DOHH2 (cell line): ENCODE measurements at regions not wholly inside any gene's neighbourhood (a gene's known extent, or its start where the extent isn't known, plus 50 kb on each side); places are given as distances from the start of the nearest gene placed in this dataset.

Source experiments
- H3F3A ChIP-seq: fragments of 200-600 bp; sonication (generic), shearing (Covaris generic); 2 replicates; pipeline ENCODE4 v1.6.0; 2016; ENCODE audit warnings: antibody characterized with exemption, mild to moderate bottlenecking; ENCODE audit not compliant: control insufficient read depth, insufficient read depth
- H3K27ac ChIP-seq: fragments of 200-600 bp; sonication (generic); 2 replicates; pipeline ENCODE4 v1.5.1; 2014; ENCODE audit warnings: low read depth, mild to moderate bottlenecking, low read length, moderate library complexity
- H3K27me3 ChIP-seq: fragments of 200-600 bp; sonication (generic); 2 replicates; pipeline ENCODE4 v1.6.1; 2014; ENCODE audit warnings: mild to moderate bottlenecking, low read length, mixed read lengths; ENCODE audit not compliant: control insufficient read depth
- H3K36me3 ChIP-seq: fragments of 200-600 bp; sonication (generic); 2 replicates; pipeline ENCODE4 v1.6.1; 2014; ENCODE audit warnings: mild to moderate bottlenecking, low read length, moderate library complexity, mixed read lengths; ENCODE audit not compliant: control insufficient read depth
- H3K4me1 ChIP-seq: fragments of 200-600 bp; sonication (generic); 2 replicates; pipeline ENCODE4 v1.6.1; 2014; ENCODE audit warnings: mild to moderate bottlenecking, low read length, mixed read lengths; ENCODE audit not compliant: control insufficient read depth
- H3K4me2 ChIP-seq: fragments of 200-600 bp; sonication (generic); 2 replicates; pipeline ENCODE4 v1.6.0; 2014; ENCODE audit warnings: mild to moderate bottlenecking, low read length, moderate library complexity
- H3K4me3 ChIP-seq: fragments of 200-600 bp; sonication (generic); 2 replicates; pipeline ENCODE4 v1.5.1; 2014; ENCODE audit warnings: mild to moderate bottlenecking, low read length, mixed read lengths
- H3K79me2 ChIP-seq: fragments of 200-600 bp; sonication (generic); 2 replicates; pipeline ENCODE4 v1.6.1; 2014; ENCODE audit warnings: mild to moderate bottlenecking, low read length, mixed read lengths; ENCODE audit not compliant: control insufficient read depth
- H3K9me2 ChIP-seq: fragments of 200-600 bp; sonication (generic); replicated peaks from 2 replicates; pipeline ENCODE4 v1.6.1; 2014; ENCODE audit warnings: mild to moderate bottlenecking, low read length, mixed read lengths; ENCODE audit not compliant: control insufficient read depth
- H3K9me3 ChIP-seq: fragments of 200-600 bp; sonication (generic); 2 replicates; pipeline ENCODE4 v1.6.1; 2014; ENCODE audit warnings: antibody characterized with exemption, low read length, mixed read lengths; ENCODE audit not compliant: control insufficient read depth, insufficient read depth
- H4K20me1 ChIP-seq: fragments of 200-600 bp; sonication (generic); 2 replicates; pipeline ENCODE4 v1.6.0; 2014; ENCODE audit warnings: low read depth, mild to moderate bottlenecking, antibody characterized with exemption, low read length, moderate library complexity; ENCODE audit not compliant: control insufficient read depth, insufficient read depth
- CTCF ChIP-seq: fragments of 200-600 bp; sonication (generic); IDR thresholded peaks from one replicate; pipeline ENCODE4 v1.5.1; 2014; ENCODE audit warnings: antibody characterized with exemption, mild to moderate bottlenecking, low read depth, low read length; ENCODE audit not compliant: poor library complexity, severe bottlenecking
- EZH2phosphoT487 ChIP-seq: fragments of 200-600 bp; sonication (generic); IDR thresholded peaks from 2 replicates; pipeline ENCODE4 v1.6.1; 2017; ENCODE audit warnings: borderline replicate concordance, mild to moderate bottlenecking, antibody characterized with exemption, low read length, moderate library complexity, mixed read lengths

- Histone ChIP-seq H3K4me3 (no peak overlapping the region), H3K27ac (no peak overlapping the region), H3K79me2 (no peaks in the 10 kb centered on the region), H4K20me1 (no peaks in the 10 kb centered on the region), H3F3A (no peaks in the 10 kb centered on the region), H3K4me1 (peaks cover 5% of the 10 kb centered on the region), H3K4me2 (no peak overlapping the region), H3K27me3 (no peaks in the 10 kb centered on the region), H3K9me2 (no peaks in the 10 kb centered on the region), H3K36me3 (no peaks in the 10 kb centered on the region), H3K9me3 (no peaks in the 10 kb centered on the region; the same call in 1 of the 2 replicates)
- TF ChIP-seq EZH2phosphoT487 (no peak), CTCF (no peak)
Observed at GRCh38 chr17:34847938-34848337, 113.3 kb downstream of the CCT6B start.

- Histone ChIP-seq H3K9me2 (no peaks in the 10 kb centered on the region), H3K4me2 (no peak overlapping the region), H3K27ac (no peak overlapping the region), H4K20me1 (no peaks in the 10 kb centered on the region), H3K27me3 (no peaks in the 10 kb centered on the region), H3K9me3 (no peaks in the 10 kb centered on the region), H3K36me3 (no peaks in the 10 kb centered on the region), H3K4me1 (peaks cover 11% of the 10 kb centered on the region), H3K4me3 (no peak overlapping the region), H3K79me2 (no peaks in the 10 kb centered on the region), H3F3A (no peaks in the 10 kb centered on the region)
- TF ChIP-seq CTCF (no peak), EZH2phosphoT487 (no peak)
Observed at GRCh38 chr17:34845296-34845695, 116.0 kb downstream of the CCT6B start.

GRCh38 chr17:34843682-34844081, 117.6 kb downstream of the CCT6B start:
- no peaks in the 10 kb centered on the region for H3K36me3 ChIP-seq
- no peak overlapping the region for H3K4me3 ChIP-seq
- no peaks in the 10 kb centered on the region for H3F3A ChIP-seq
- H3K4me2 ChIP-seq: no peak overlapping the region
- H4K20me1 ChIP-seq: no peaks in the 10 kb centered on the region
- no peaks in the 10 kb centered on the region for H3K9me3 ChIP-seq
- no peaks in the 10 kb centered on the region for H3K27me3 ChIP-seq
- peaks cover 13% of the 10 kb centered on the region for H3K4me1 ChIP-seq
- TF ChIP-seq CTCF (no peak), EZH2phosphoT487 (no peak)
- H3K79me2 ChIP-seq: no peaks in the 10 kb centered on the region
- no peaks in the 10 kb centered on the region for H3K9me2 ChIP-seq
- H3K27ac ChIP-seq: no peak overlapping the region

GRCh38 chr17:34842235-34842634, 119.0 kb downstream of the CCT6B start:
- H3K9me2 ChIP-seq: no peaks in the 10 kb centered on the region
- no peaks in the 10 kb centered on the region for H3K36me3 ChIP-seq
- peaks cover 13% of the 10 kb centered on the region for H3K4me1 ChIP-seq
- no peaks in the 10 kb centered on the region for H3K79me2 ChIP-seq
- no peaks in the 10 kb centered on the region for H4K20me1 ChIP-seq
- H3K27me3 ChIP-seq: no peaks in the 10 kb centered on the region; the same call in 1 of the 2 replicates
- no peak overlapping the region for H3K27ac ChIP-seq
- H3K4me3 ChIP-seq: no peak overlapping the region
- H3K9me3 ChIP-seq: no peaks in the 10 kb centered on the region
- H3F3A ChIP-seq: no peaks in the 10 kb centered on the region
- TF ChIP-seq EZH2phosphoT487 (no peak), CTCF (no peak)
- no peak overlapping the region for H3K4me2 ChIP-seq
